Skeletal muscle tissue (tissue), 3 donors: ENCODE measurements at regions not wholly inside any gene's neighbourhood (a gene's known extent, or its start where the extent isn't known, plus 50 kb on each side); places are given as distances from the start of the nearest gene placed in this dataset.
"Not testable (repeated sequence)": the region's sequence is repeated elsewhere in the genome, so short reads cannot be mapped to it uniquely, and the experiment has no call there.

Experiments
- H3K27ac ChIP-seq: one replicate; pipeline ENCODE4 v1.7.0; 2013; ENCODE audit warnings: mild to moderate bottlenecking, low read depth, low read length, inconsistent platforms
- H3K27me3 ChIP-seq, 3 donors: one replicate each; pipeline ENCODE4 v1.7.0; 2013; ENCODE audit warnings: low read length in 3 of 3; ENCODE audit not compliant: control insufficient read depth in 3 of 3, insufficient read depth in 3 of 3
- H3K36me3 ChIP-seq, 3 donors: one replicate each; pipeline ENCODE4 v1.7.0; 2013; ENCODE audit warnings: low read length in 3 of 3; ENCODE audit not compliant: control insufficient read depth in 3 of 3, insufficient read depth in 3 of 3
- H3K4me1 ChIP-seq, 3 donors: one replicate each; pipeline ENCODE4 v1.7.0; 2013; ENCODE audit warnings: low read length in 3 of 3, mild to moderate bottlenecking in 3 of 3; ENCODE audit not compliant: control insufficient read depth in 3 of 3, insufficient read depth in 3 of 3
- H3K4me3 ChIP-seq, 3 donors: one replicate each; pipeline ENCODE4 v1.7.0; 2013; ENCODE audit warnings: low read length in 3 of 3
- H3K9ac ChIP-seq, 3 donors: one replicate each; pipeline ENCODE4 v1.7.0; 2013; ENCODE audit warnings: low read length in 3 of 3, mild to moderate bottlenecking in 3 of 3, moderate library complexity in 2 of 3, low read depth in 1 of 3
- H3K9me3 ChIP-seq, 3 donors: one replicate each; pipeline ENCODE4 v1.7.0; 2013; ENCODE audit warnings: low read length in 3 of 3; ENCODE audit not compliant: control insufficient read depth in 3 of 3
- donor health status: Osteomylitis.

DNA sequence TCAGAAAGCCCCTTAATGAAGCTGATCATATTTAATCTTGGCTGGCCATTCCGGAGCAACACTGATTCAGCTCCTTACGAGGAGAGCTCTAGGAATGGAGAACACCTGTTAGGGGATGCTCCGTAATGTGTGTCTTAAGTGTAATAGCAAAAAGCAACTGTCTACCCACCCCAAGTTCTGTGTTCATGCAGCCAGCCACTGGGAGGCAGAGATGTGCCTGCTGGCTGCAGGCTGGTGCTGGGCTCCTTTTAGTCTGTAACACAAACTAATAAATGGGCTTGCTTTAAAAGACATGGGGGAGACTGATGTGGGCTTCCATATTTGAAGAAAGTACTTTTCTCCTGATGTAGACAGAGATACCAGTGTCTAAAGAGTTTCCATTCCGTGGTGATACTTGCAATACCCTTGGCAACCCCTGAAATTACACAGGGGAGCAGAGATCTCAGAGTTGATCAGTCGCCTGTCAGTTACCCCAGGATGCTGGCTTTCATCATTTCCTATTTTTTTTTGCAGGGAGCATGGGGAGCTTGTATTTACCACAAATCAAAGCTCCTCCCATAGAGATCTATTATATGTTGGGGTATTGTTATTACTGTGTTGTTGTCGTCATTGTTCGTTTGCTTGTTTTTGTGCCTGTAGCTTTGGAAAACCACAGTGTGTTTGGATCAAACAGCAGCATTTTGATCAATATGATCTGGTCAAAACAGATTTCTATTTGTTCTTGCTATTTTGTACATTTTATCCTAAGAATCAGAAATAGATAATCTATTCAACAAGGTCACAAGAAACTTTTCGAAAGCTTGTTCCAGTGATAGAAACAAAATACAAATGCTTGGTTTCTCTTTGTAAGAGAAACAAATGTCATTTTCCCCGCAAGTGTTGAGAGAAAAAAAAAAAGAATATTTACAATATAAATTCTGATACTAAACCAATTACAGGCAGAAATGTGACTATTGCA, 65.8 kb downstream of the MTX3 start:
- Histone ChIP-seq H3K4me3 (no peak overlapping the region), H3K36me3 (no peaks in the 10 kb centered on the region), H3K4me1 (peaks cover 0 to 8% (median 0%) of the 10 kb centered on the region in 3 donors), H3K9ac (no peak overlapping the region), H3K27me3 (no peaks in the 10 kb centered on the region), H3K27ac (no peak overlapping the region), H3K9me3 (peaks cover 0 to 6% (median 0%) of the 10 kb centered on the region in 3 donors)

DNA sequence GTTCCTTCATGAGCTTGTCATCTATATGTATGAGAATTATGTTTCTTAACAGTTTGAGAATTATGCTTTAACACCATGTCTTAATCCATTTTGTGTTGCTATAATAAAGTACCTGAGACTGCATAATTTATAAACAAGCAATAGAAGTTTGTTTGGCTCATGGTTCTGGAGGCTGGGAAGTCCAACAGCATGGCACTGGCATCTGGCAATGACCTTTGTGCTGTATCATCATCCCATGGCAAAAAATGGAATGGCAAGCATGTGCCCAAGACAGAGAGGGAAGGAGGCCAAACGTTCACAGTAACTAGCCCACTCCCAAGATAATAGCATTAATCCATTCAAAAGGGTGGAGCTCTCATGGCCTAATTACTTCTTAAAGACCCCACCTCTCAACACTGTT, 67.6 kb downstream of the MTX3 start:
- Histone ChIP-seq H3K4me1 (no peaks in the 10 kb centered on the region), H3K36me3 (no peaks in the 10 kb centered on the region), H3K9me3 (peaks cover 0 to 6% (median 0%) of the 10 kb centered on the region in 3 donors), H3K27ac (no peak overlapping the region), H3K4me3 (no peak overlapping the region), H3K9ac (no peak overlapping the region), H3K27me3 (no peaks in the 10 kb centered on the region)

DNA sequence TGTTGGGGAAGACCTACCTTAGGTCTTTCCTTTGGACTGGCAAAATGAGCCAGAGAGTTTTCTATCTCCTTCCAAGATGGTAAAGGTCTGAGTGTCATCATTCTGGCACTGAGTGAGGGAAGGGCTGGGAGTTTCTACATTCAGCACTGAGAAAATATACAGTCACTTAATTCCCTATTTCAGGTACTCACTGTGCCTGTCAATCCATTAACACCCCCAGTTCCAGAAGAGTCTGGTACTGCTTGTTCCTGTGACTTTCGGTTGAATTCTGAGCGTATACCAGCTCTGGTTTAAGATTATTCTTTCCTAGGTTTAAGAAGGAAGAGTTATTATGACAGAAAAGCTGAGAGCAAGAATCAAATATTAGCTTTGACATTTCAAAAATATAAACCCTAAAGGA, 68.4 kb downstream of the MTX3 start:
- H3K27me3 ChIP-seq = no peaks in the 10 kb centered on the region
- no peak overlapping the region for H3K4me3 ChIP-seq
- H3K4me1 ChIP-seq = no peaks in the 10 kb centered on the region
- no peaks in the 10 kb centered on the region for H3K36me3 ChIP-seq
- peaks cover 0 to 6% (median 0%) of the 10 kb centered on the region in 3 donors for H3K9me3 ChIP-seq
- no peak overlapping the region for H3K9ac ChIP-seq
- no peak overlapping the region for H3K27ac ChIP-seq

DNA sequence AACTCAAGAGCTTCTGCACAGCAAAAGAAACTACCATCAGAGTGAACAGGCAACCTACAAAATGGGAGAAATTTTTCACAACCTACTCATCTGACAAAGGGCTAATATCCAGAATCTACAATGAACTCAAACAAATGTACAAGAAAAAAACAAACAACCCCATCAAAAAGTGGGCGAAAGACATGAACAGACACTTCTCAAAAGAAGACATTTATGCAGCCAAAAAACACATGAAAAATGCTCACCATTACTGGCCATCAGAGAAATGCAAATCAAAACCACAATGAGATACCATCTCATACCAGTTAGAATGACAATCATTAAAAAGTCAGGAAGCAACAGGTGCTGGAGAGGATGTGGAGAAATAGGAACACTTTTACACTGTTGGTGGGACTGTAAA, 83.6 kb downstream of the MTX3 start:
- not testable (repeated sequence) for H3K27me3 ChIP-seq, H3K27ac ChIP-seq, H3K4me3 ChIP-seq, H3K9ac ChIP-seq, H3K9me3 ChIP-seq, H3K36me3 ChIP-seq, H3K4me1 ChIP-seq

DNA sequence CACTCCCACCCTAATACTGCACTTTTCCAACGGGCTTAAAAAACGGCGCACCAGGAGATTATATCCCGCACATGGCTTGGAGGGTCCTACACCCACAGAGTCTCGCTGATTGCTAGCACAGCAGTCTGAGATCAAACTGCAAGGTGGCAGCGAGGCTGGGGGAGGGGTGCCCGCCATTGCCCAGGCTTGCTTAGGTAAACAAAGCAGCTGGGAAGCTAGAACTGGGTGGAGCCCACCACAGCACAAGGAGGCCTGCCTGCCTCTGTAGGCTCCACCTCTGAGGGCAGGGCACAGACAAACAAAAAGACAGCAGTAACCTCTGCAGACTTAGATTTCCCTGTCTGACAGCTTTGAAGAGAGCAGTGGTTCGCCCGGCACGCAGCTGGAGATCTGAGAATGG, 88.5 kb downstream of the MTX3 start:
- H3K27ac ChIP-seq, H3K36me3 ChIP-seq, H3K27me3 ChIP-seq, H3K4me1 ChIP-seq, H3K9me3 ChIP-seq, H3K4me3 ChIP-seq, H3K9ac ChIP-seq: not testable (repeated sequence)

DNA sequence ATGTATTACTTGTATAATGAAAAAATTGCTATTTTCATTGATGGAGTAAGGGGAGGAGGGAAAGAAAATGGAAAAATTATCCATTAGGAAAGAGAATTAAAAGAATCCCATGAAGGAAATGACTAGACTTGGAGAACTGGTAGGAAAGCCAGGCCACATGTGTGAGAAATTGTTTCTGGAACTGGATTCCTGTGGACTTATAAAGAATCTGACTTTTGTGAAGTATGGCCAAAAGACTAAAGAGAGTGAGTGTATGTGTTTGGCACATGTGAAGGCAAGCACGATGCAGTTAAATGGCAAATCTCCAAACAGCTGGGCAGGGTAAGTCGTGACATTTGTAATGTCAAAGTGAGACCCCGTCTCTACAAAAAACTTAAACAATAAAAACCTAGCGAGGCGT, 89.4 kb downstream of the MTX3 start:
- no peaks in the 10 kb centered on the region for H3K4me1 ChIP-seq
- H3K9ac ChIP-seq = no peak overlapping the region
- no peak overlapping the region for H3K4me3 ChIP-seq
- no peaks in the 10 kb centered on the region for H3K36me3 ChIP-seq
- H3K9me3 ChIP-seq = no peaks in the 10 kb centered on the region
- no peaks in the 10 kb centered on the region for H3K27me3 ChIP-seq
- no peak overlapping the region for H3K27ac ChIP-seq

DNA sequence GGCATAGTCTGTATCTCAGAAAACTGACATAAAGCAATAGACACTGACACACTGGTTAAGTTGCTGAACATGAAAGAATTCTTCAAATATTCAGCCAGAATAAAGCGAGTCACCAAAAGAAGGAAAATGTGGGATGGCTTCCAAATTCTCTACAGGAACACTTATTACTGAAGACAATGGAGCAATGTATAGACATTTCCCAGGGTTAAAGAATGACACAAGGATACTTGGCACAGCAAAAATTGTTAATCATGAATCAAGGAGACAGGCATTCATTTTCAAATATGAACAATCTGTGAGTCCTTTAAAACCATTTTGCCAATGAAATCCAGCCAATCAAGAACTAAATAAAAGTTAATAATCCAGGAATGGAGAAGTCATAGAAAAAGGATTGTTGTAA, 92.5 kb downstream of the MTX3 start:
- H3K9ac ChIP-seq = no peak overlapping the region
- no peaks in the 10 kb centered on the region for H3K9me3 ChIP-seq
- no peaks in the 10 kb centered on the region for H3K4me1 ChIP-seq
- H3K27me3 ChIP-seq = no peaks in the 10 kb centered on the region
- no peaks in the 10 kb centered on the region for H3K36me3 ChIP-seq
- no peak overlapping the region for H3K4me3 ChIP-seq
- H3K27ac ChIP-seq = no peak overlapping the region

DNA sequence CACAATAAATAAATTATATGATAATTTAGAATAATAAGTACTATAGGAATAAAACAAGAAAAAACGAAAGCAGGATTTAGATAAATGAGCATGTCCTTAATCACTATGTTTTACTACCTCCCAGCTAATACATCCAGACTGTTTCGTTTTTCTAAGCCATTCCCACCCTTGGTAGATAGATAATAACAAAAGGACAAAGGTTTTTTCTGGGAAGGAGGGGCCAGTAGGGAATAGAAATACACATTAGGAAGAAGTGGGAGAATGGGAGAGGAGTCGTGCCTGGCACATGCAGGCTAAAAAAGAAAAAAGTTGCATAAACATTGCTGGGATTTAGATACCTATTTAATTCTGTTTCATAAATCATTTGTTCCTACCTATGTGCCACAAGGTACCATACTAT, 97.1 kb downstream of the MTX3 start:
- Histone ChIP-seq H3K9ac (no peak overlapping the region), H3K4me3 (no peak overlapping the region), H3K27me3 (no peaks in the 10 kb centered on the region), H3K36me3 (no peaks in the 10 kb centered on the region), H3K9me3 (no peaks in the 10 kb centered on the region), H3K4me1 (no peaks in the 10 kb centered on the region), H3K27ac (no peak overlapping the region)

DNA sequence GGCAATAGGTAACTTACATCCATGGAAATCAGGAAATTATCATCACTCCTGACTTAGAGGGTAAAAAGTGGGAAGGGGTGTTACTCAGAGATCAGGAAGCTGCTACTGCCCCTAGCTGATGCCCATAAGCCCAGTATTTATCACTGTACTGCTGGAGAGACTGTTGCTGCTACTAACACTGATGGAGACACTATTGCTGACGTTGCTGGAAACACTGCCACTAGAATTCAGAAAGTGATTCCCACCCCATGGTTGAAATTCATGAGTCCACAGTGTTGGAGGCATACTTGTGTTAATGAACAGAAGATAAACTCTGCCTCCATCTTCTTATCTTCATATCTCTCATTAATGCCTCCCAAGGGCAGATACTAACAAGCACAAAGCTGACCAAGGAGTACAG, 97.6 kb downstream of the MTX3 start:
- Histone ChIP-seq H3K27me3 (no peaks in the 10 kb centered on the region), H3K9me3 (no peaks in the 10 kb centered on the region), H3K4me1 (no peaks in the 10 kb centered on the region), H3K27ac (no peak overlapping the region), H3K4me3 (no peak overlapping the region), H3K36me3 (no peaks in the 10 kb centered on the region), H3K9ac (no peak overlapping the region)

DNA sequence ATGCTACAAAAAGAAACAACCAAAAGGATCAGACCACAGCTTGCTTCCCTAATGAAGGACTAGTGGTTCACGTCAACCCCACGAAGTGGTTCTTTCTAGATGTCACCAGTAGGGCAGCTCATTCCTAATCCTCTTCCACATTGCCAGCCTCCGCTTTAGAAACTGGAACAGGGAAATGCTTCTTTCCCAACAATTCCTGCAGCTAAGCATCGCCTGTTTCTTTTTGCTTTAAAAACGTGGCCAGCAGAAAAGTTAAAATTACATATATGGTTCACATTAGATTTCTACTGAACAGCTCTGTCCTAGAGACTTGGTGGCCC, 100.2 kb downstream of the MTX3 start:
- no peaks in the 10 kb centered on the region for H3K27me3 ChIP-seq
- no peak overlapping the region for H3K27ac ChIP-seq
- H3K9me3 ChIP-seq = no peaks in the 10 kb centered on the region
- H3K4me3 ChIP-seq = no peak overlapping the region
- no peaks in the 10 kb centered on the region for H3K36me3 ChIP-seq
- H3K4me1 ChIP-seq = no peaks in the 10 kb centered on the region
- no peak overlapping the region for H3K9ac ChIP-seq
